ENCODE measurements at regions not wholly inside any gene's neighbourhood (a gene's known extent, or its start where the extent isn't known, plus 50 kb on each side); places are given as distances from the start of the nearest gene placed in this dataset.

GRCh38 chr10:124149189-124150042 lies 56.0 kb upstream of the CHST15 start:
- Histone ChIP-seq H2AFZ (peak overlapping the region; percentile 44), H3K4me3 (no peak overlapping the region), H3K79me2 (replicated peaks; ENCODE audit: insufficient read depth) (no peaks in the 10 kb centered on the region), H3K27ac (ENCODE audit: low read depth) (no peak overlapping the region), H3K4me2 (no peak overlapping the region), H3K36me3 (ENCODE audit: insufficient read depth) (no peaks in the 10 kb centered on the region), H4K20me1 (replicated peaks; ENCODE audit: insufficient read depth) (no peaks in the 10 kb centered on the region), H3K4me1 (ENCODE audit: insufficient read depth) (peaks cover 11% of the 10 kb centered on the region), H3F3A (replicated peaks; ENCODE audit: low read depth) (no peaks in the 10 kb centered on the region), H3K9me2 (ENCODE audit: insufficient read depth) (no peaks in the 10 kb centered on the region; the same call in 1 of the 2 replicates), H3K27me3 (ENCODE audit: insufficient read depth) (no peaks in the 10 kb centered on the region)
- Mint-ChIP-seq H3K4me1 (peaks cover 18% of the 10 kb centered on the region), H3K27me3 (ENCODE audit: insufficient read depth, low read depth, poor library complexity) (peaks cover 2% of the 10 kb centered on the region), H3K27ac (no peak overlapping the region), H3K36me3 (ENCODE audit: low read depth) (no peaks in the 10 kb centered on the region; the same call in 2 of the 3 replicates), H3K9me3 (no peaks in the 10 kb centered on the region; the same call in 2 of the 3 replicates), H3K4me3 (no peak overlapping the region)
- no peak for TF ChIP-seq ZNF331 (CRISPR knock-in tag; IDR thresholded peaks at IDR 0.05; ENCODE audit: low read depth)
- no peak for TF ChIP-seq POLR2AphosphoS5 (IDR thresholded peaks at IDR 0.05; ENCODE audit: low read depth)
- no peak for TF ChIP-seq STAT1 (IDR thresholded peaks at IDR 0.05; ENCODE audit: unreplicated experiment)
- no peak for TF ChIP-seq REST (IDR thresholded peaks at IDR 0.05; ENCODE audit: unreplicated experiment)
- no peak for TF ChIP-seq ZNF114 (CRISPR knock-in tag; IDR thresholded peaks at IDR 0.05)
- TF ChIP-seq EZH2phosphoT487 (IDR thresholded peaks at IDR 0.05; ENCODE audit: unreplicated experiment), result no peak
- TF ChIP-seq NANOG (IDR thresholded peaks at IDR 0.05; ENCODE audit: borderline replicate concordance), result no peak
- TF ChIP-seq ETS1 (IDR thresholded peaks at IDR 0.05), result no peak
- TF ChIP-seq EZH2 (IDR thresholded peaks at IDR 0.05; ENCODE audit: low read depth, unreplicated experiment), result no peak
- TF ChIP-seq ZNF462 (CRISPR knock-in tag; IDR thresholded peaks at IDR 0.05), result no peak
- TF ChIP-seq CREB1 (CRISPR knock-in tag; IDR thresholded peaks at IDR 0.05; ENCODE audit: low read depth), result no peak
- DNase-seq (ENCODE audit: low spot score), result no peak
- ATAC-seq, result peak; percentile 25
